GM12864 (cell line): ENCODE measurements at regions not wholly inside any gene's neighbourhood (a gene's known extent, or its start where the extent isn't known, plus 50 kb on each side); places are given as distances from the start of the nearest gene placed in this dataset.

Experiments
- DNase-seq: peaks from one replicate; pipeline ENCODE4 v3.0.0-alpha.2; 2011; ENCODE audit warnings: low read depth
- H3K4me3 ChIP-seq: 2 replicates; pipeline ENCODE4 v1.5.1; 2011; ENCODE audit warnings: mild to moderate bottlenecking, low read depth, low read length, control low read depth
- CTCF ChIP-seq: IDR thresholded peaks from 2 replicates; pipeline ENCODE4 v1.5.1; 2011; ENCODE audit warnings: low read depth, mild to moderate bottlenecking, moderate library complexity, low read length, control low read depth, inconsistent platforms; ENCODE audit errors: missing control alignments

- TF ChIP-seq CTCF, result peak; percentile 70
- H3K4me3 ChIP-seq, result no peak overlapping the region
- DNase-seq, result peak; percentile 19
Observed at GRCh38 chr4:124262211-124263179, 450.0 kb downstream of the ANKRD50 start.

GRCh38 chr4:124265701-124266100 is 446.8 kb downstream of the ANKRD50 start:
- no peak for TF ChIP-seq CTCF
- no peak overlapping the region for H3K4me3 ChIP-seq
- DNase-seq, result no peak

GRCh38 chr4:124266721-124267120 is 445.8 kb downstream of the ANKRD50 start:
- no peak for TF ChIP-seq CTCF

GRCh38 chr4:124276461-124276860 is 436.1 kb downstream of the ANKRD50 start:
- no peak overlapping the region for H3K4me3 ChIP-seq
- DNase-seq, result no peak
- TF ChIP-seq CTCF, result no peak

More at GRCh38 chr4:124266721-124267120, 445.8 kb downstream of the ANKRD50 start:
- H3K4me3 ChIP-seq, result no peak overlapping the region
- DNase-seq, result no peak

GRCh38 chr4:124277691-124278090 is 434.8 kb downstream of the ANKRD50 start:
- no peak for TF ChIP-seq CTCF
- DNase-seq, result no peak
- no peak overlapping the region for H3K4me3 ChIP-seq

- no peak for TF ChIP-seq CTCF
- no peak for DNase-seq
- no peak overlapping the region for H3K4me3 ChIP-seq
Observed at GRCh38 chr4:124278477-124278876, 434.1 kb downstream of the ANKRD50 start.
